OCI-LY7 (cell line): ENCODE measurements at regions not wholly inside any gene's neighbourhood (a gene's known extent, or its start where the extent isn't known, plus 50 kb on each side); places are given as distances from the start of the nearest gene placed in this dataset.
A peak's percentile ranks its signal among the peaks of the same experiment; 100 is the strongest.

Experiments used
- BruUV-seq: library from RNA; stranded (reverse); fragments of 400-500 nt; replicated peaks from 2 replicates; lab custom pipeline; 2021; lab: Mats Ljungman, UMichigan
- CTCF ChIA-PET: fragments of 300-600 bp; sonication (Branson Sonifier 250); formaldehyde crosslinking; loops from one replicate; lab custom pipeline; 2022; ENCODE audit warnings: antibody characterized with exemption; ENCODE audit not compliant: unreplicated experiment; lab: Charles Lee
- POLR2A ChIA-PET: fragments of 300-600 bp; sonication (Branson Sonifier 250); formaldehyde crosslinking; loops from one replicate; lab custom pipeline; 2022; ENCODE audit warnings: antibody characterized with exemption; lab: Charles Lee
- DNase-seq: peaks from one replicate; pipeline ENCODE4 v3.0.0-alpha.2; 2015; ENCODE audit warnings: low spot score
- H2AFZ ChIP-seq: fragments of 200-600 bp; sonication (generic), shearing (Covaris generic); 2 replicates; pipeline ENCODE4 v1.6.1; 2014; ENCODE audit warnings: mild to moderate bottlenecking, antibody characterized with exemption, low read length, moderate library complexity
- H3K27ac ChIP-seq: fragments of 200-600 bp; sonication (generic); 2 replicates; pipeline ENCODE4 v1.5.1; 2014; ENCODE audit warnings: mixed run types, low read depth, mild to moderate bottlenecking, moderate library complexity, low read length, inconsistent platforms; ENCODE audit not compliant: poor library complexity, severe bottlenecking
- H3K36me3 ChIP-seq: fragments of 200-600 bp; sonication (generic); 2 replicates; pipeline ENCODE4 v1.6.1; 2014; ENCODE audit warnings: mild to moderate bottlenecking, antibody characterized with exemption, low read length, moderate library complexity, mixed read lengths; ENCODE audit not compliant: insufficient read depth
- H3K4me1 ChIP-seq: fragments of 200-600 bp; sonication (generic); 2 replicates; pipeline ENCODE4 v1.5.1; 2014; ENCODE audit warnings: mild to moderate bottlenecking, low read length; ENCODE audit not compliant: insufficient read depth, poor library complexity, severe bottlenecking
- H3K4me2 ChIP-seq: fragments of 200-600 bp; sonication (generic); 2 replicates; pipeline ENCODE4 v1.6.1; 2014; ENCODE audit warnings: mild to moderate bottlenecking, low read length
- H3K4me3 ChIP-seq: fragments of 200-600 bp; sonication (generic); 2 replicates; pipeline ENCODE4 v1.5.1; 2014; ENCODE audit warnings: mild to moderate bottlenecking, low read depth, low read length; ENCODE audit not compliant: poor library complexity, severe bottlenecking
- H3K79me2 ChIP-seq: fragments of 200-600 bp; sonication (generic); 2 replicates; pipeline ENCODE4 v1.6.1; 2016; ENCODE audit warnings: low read depth, mild to moderate bottlenecking, low read length, moderate library complexity, mixed read lengths; ENCODE audit not compliant: insufficient read depth
- H3K9me2 ChIP-seq: fragments of 200-600 bp; sonication (generic); 2 replicates; pipeline ENCODE4 v1.6.1; 2016; ENCODE audit warnings: mild to moderate bottlenecking, low read length, mixed read lengths; ENCODE audit not compliant: insufficient read depth
- H3K9me3 ChIP-seq: fragments of 200-600 bp; sonication (generic); 2 replicates; pipeline ENCODE4 v1.6.1; 2014; ENCODE audit warnings: mild to moderate bottlenecking, mixed run types, low read length, mixed read lengths
- H4K20me1 ChIP-seq: fragments of 200-600 bp; sonication (generic); 2 replicates; pipeline ENCODE4 v1.6.1; 2014; ENCODE audit warnings: mild to moderate bottlenecking, antibody characterized with exemption, low read length, moderate library complexity, mixed read lengths; ENCODE audit not compliant: insufficient read depth
- EZH2phosphoT487 ChIP-seq: fragments of 200-600 bp; sonication (generic); IDR thresholded peaks from 2 replicates; pipeline ENCODE4 v1.6.1; 2018; ENCODE audit warnings: low read depth, borderline replicate concordance, mild to moderate bottlenecking, mixed run types, antibody characterized with exemption, low read length, moderate library complexity, mixed read lengths
- intact Hi-C: fragments of 100-400 bp; cut with micrococcal nuclease; formaldehyde crosslinking; loops from one replicate; pipeline ENCODE4 v1.10.0; 2022; ENCODE audit not compliant: unreplicated experiment
- TF ChIP-seq, protein P1 (sequence below): fragments of 200-600 bp; sonication (generic); conservative IDR thresholded peaks from 2 replicates; pipeline ENCODE4 v1.5.1; 2014; ENCODE audit warnings: mild to moderate bottlenecking, antibody characterized with exemption, low read length, moderate library complexity, mixed read lengths

GRCh38 chr2:64765160-64765805 lies 111.6 kb upstream of the SERTAD2 start:
- Histone ChIP-seq H2AFZ (no peak overlapping the region), H3K9me2 (no peaks in the 10 kb centered on the region), H4K20me1 (no peaks in the 10 kb centered on the region), H3K4me1 (peaks cover 34% of the 10 kb centered on the region), H3K36me3 (no peaks in the 10 kb centered on the region), H3K9me3 (no peaks in the 10 kb centered on the region), H3K4me3 (no peak overlapping the region), H3K27ac (no peak overlapping the region), H3K79me2 (no peaks in the 10 kb centered on the region), H3K4me2 (no peak overlapping the region)
- TF ChIP-seq, protein P1, sequence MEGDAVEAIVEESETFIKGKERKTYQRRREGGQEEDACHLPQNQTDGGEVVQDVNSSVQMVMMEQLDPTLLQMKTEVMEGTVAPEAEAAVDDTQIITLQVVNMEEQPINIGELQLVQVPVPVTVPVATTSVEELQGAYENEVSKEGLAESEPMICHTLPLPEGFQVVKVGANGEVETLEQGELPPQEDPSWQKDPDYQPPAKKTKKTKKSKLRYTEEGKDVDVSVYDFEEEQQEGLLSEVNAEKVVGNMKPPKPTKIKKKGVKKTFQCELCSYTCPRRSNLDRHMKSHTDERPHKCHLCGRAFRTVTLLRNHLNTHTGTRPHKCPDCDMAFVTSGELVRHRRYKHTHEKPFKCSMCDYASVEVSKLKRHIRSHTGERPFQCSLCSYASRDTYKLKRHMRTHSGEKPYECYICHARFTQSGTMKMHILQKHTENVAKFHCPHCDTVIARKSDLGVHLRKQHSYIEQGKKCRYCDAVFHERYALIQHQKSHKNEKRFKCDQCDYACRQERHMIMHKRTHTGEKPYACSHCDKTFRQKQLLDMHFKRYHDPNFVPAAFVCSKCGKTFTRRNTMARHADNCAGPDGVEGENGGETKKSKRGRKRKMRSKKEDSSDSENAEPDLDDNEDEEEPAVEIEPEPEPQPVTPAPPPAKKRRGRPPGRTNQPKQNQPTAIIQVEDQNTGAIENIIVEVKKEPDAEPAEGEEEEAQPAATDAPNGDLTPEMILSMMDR = no peak
- TF ChIP-seq EZH2phosphoT487 = no peak
- POLR2A ChIA-PET = interaction anchor here (0.6 to 1.3 kb wide), 6 partner anchors 10 to 125 kb away, joined by 3 to 6 read pairs (median 4); no protein-coding TSS in a partner anchor
- intact Hi-C loops = loop anchor here (5.0 kb wide), 1 partner anchor 97 kb away; no protein-coding TSS in a partner anchor
- DNase-seq = no peak
- CTCF ChIA-PET = interaction anchor here (2.4 kb wide), 1 partner anchor 14 kb away, joined by 7 read pairs; no protein-coding TSS in a partner anchor
- BruUV-seq = no TSS peak

GRCh38 chr2:64766841-64767669 lies 113.3 kb upstream of the SERTAD2 start:
- CTCF ChIA-PET = no interaction called here
- no TSS peak for BruUV-seq
- Histone ChIP-seq H2AFZ (peak overlapping the region; percentile 96), H3K9me2 (no peaks in the 10 kb centered on the region), H3K4me1 (peaks cover 34% of the 10 kb centered on the region), H3K36me3 (no peaks in the 10 kb centered on the region), H3K9me3 (no peaks in the 10 kb centered on the region), H3K4me3 (peak overlapping the region; percentile 69), H3K4me2 (peak overlapping the region; percentile 89), H3K27ac (peak overlapping the region; percentile 16), H4K20me1 (no peaks in the 10 kb centered on the region), H3K79me2 (no peaks in the 10 kb centered on the region)
- DNase-seq = peak; percentile 51
- POLR2A ChIA-PET = interaction anchor here (0.6 to 3.9 kb wide), 5 partner anchors 16 to 286 kb away, joined by 3 to 21 read pairs (median 4); no protein-coding TSS in a partner anchor
- no peak for TF ChIP-seq EZH2phosphoT487
- TF ChIP-seq, protein P1 = no peak
- intact Hi-C loops = loop anchor here (1.0 to 5.0 kb wide), 2 partner anchors 16 to 95 kb away; no protein-coding TSS in a partner anchor
